ENCODE measurements at regions not wholly inside any gene's neighbourhood (a gene's known extent, or its start where the extent isn't known, plus 50 kb on each side); places are given as distances from the start of the nearest gene placed in this dataset.

DNA sequence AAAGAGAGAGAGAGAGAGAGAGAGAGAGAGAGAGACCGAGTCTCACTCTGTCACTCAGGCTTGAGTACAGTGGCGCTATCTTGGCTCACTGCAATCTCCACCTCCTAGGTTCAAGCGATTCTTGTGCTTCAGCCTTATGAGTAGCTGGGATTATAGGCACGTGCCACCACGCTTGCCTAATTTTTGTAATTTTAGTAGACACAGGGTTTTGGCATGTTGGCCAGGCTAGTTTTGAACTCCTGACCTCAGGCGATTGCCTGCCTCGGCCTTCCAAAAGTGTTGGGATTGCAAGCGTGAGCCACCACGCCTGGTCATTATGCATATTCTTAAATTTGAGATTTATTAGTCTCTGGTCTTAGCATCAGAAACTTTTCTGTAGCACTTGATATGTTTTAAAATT lies 317.9 kb upstream of the ATP2B1 start:
- DNase-seq (ENCODE audit: extremely low spot score) = no peak
- H3K4me3 ChIP-seq (ENCODE audit: low read depth, low read length) = no peak overlapping the region
- WGBS = 97% methylated on average over 9 of the region's 9 CpGs
- H3K36me3 ChIP-seq (ENCODE audit: insufficient read depth) = no peaks in the 10 kb centered on the region
- no peaks in the 10 kb centered on the region for H3K4me1 ChIP-seq (ENCODE audit: insufficient read depth)
- no peak overlapping the region for H3K27ac ChIP-seq (ENCODE audit: low read depth)

DNA sequence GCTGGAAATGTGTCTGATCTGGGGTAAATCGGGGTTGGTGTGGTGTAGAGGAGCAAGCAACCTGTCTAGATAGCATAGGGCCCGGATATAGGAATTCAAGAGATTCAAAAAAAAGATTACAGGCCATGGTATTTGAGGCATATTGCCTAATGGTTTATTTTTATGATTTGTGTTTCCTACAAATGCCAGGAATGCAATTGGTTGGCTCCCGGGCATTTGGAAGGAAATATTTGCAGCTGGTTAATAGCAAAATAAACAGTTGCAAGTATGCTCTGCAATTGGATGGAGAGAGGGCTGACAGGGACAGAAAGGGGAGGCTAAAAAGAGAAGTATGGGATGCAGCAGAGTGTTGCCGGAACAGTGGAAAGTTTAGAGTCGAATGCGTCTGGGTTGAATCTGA lies 315.6 kb upstream of the ATP2B1 start:
- Histone ChIP-seq H3K4me3 (ENCODE audit: low read depth, low read length) (no peak overlapping the region), H3K4me1 (ENCODE audit: insufficient read depth) (no peaks in the 10 kb centered on the region), H3K27ac (ENCODE audit: low read depth) (no peak overlapping the region), H3K36me3 (ENCODE audit: insufficient read depth) (no peaks in the 10 kb centered on the region)
- no peak for DNase-seq (ENCODE audit: extremely low spot score)
- 65% methylated on average over 6 of the region's 6 CpGs for WGBS

DNA sequence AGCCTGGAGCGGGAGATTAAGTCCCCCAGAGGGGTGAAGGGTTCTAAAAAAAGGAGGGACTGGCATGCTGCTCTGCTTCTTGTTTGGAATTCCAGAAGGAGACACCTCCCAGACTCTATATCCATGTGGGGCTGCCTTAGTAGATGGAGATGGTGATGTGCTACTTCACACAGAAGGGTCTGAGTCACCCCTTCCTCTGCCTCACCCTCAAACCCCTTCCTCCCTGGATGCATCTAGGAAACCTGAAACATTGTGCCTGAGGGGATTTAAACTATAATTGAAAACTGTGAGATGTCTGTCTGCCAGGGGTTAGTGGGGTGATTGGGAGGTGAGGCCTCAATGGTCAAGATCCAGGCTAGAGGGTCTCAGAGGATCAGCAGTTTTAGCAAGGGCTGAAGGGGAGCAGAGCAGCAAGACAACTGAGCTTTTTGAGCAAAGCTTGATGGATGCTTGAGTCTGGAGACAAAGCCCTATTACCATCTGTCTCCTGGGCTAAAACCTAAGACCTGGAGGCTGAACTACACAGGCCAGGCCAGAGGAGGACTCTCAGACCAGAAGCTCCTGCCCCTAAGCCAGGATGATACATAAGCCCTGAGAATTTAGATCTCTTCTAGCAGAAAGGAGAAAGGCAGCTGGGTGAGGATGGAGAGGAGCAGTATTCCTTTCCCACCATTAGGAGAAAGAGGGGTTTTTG lies 314.7 kb upstream of the ATP2B1 start:
- no peak for DNase-seq (ENCODE audit: extremely low spot score)
- 98% methylated on average over 1 of the region's 1 CpG for WGBS
- Histone ChIP-seq H3K36me3 (ENCODE audit: insufficient read depth) (no peaks in the 10 kb centered on the region), H3K4me3 (ENCODE audit: low read depth, low read length) (no peak overlapping the region), H3K27ac (ENCODE audit: low read depth) (no peak overlapping the region), H3K4me1 (ENCODE audit: insufficient read depth) (no peaks in the 10 kb centered on the region)

DNA sequence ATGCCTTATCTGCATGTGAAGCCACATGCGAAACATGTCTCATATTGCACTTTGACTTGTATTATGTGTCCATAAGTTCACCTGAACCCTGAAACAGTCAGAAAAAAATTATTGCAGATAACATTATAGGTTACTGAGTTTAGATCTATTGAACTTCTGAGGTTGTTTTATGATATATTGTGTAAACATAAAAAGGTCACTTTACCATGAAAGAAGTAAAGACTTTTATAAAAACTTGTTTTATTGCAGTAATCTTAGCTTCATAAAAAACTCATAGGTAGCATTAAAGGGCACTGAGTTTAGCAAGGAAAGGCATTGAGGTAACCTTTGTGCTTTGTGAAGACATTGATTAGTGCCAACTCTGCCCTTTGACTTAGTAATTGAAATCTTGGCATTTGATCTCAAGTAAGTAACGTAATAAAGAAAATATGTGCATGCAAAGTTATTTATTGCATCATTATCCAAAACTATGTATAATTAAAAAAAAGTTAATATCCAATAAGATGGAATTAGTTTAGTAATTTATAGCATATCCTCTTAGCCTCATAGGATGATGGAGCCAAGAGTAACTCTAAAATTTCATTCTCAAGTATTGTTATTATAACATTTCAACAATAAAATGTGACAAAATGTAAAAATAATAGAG lies 313.3 kb upstream of the ATP2B1 start:
- 86% methylated on average over 2 of the region's 2 CpGs for WGBS

DNA sequence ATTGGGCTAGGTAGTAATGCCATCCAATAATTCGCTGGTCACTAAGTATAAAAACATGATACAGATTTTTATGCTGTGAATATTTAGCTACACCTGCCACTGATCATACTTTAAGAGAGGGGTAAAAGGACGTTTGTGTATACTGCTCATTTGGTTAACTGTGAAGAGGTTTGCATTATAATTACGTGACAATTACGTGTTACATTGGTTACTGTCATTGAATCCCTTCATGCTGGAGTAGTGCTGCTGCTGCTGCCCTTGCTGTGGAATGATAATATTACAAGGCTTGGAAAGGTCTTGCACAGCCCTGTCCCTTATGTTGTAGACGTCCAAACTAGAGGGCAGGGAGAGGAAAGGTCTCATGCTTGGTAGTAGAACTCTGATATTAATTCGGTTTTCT lies 312.2 kb upstream of the ATP2B1 start:
- Histone ChIP-seq H3K27ac (ENCODE audit: low read depth) (no peak overlapping the region), H3K4me1 (ENCODE audit: insufficient read depth) (no peaks in the 10 kb centered on the region)
- 89% methylated on average over 6 of the region's 6 CpGs for WGBS

More for the DNA sequence above, 313.3 kb upstream of the ATP2B1 start:
- Histone ChIP-seq H3K36me3 (ENCODE audit: insufficient read depth) (no peaks in the 10 kb centered on the region), H3K4me3 (ENCODE audit: low read depth, low read length) (no peak overlapping the region), H3K27ac (ENCODE audit: low read depth) (no peak overlapping the region), H3K4me1 (ENCODE audit: insufficient read depth) (no peaks in the 10 kb centered on the region)
- no peak for DNase-seq (ENCODE audit: extremely low spot score)

DNA sequence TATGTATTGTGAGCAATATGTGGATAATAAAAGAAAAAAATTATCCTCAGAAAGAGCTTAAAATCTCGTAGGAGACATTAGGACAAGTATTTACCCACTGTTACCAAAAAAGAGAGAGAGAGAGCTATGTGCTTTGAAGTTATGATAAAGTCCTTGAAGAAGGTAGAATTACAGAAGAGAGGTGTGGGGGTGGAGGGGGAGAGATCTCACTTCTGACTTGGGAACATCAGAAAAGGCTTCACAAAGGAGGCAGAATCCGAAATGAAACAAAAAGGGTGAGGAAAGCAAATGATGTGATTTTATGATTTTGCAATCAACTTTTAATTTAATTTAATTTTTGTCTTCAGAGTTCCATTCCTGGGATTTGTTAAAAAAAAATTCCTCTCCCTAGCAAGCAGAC lies 311.8 kb upstream of the ATP2B1 start:
- 92% methylated on average over 2 of the region's 2 CpGs for WGBS
- Histone ChIP-seq H3K27ac (ENCODE audit: low read depth) (no peak overlapping the region), H3K36me3 (ENCODE audit: insufficient read depth) (no peaks in the 10 kb centered on the region), H3K4me1 (ENCODE audit: insufficient read depth) (no peaks in the 10 kb centered on the region), H3K4me3 (ENCODE audit: low read depth, low read length) (no peak overlapping the region)
- no peak for DNase-seq (ENCODE audit: extremely low spot score)

More for the DNA sequence above, 312.2 kb upstream of the ATP2B1 start:
- Histone ChIP-seq H3K4me3 (ENCODE audit: low read depth, low read length) (no peak overlapping the region), H3K36me3 (ENCODE audit: insufficient read depth) (no peaks in the 10 kb centered on the region)
- DNase-seq (ENCODE audit: extremely low spot score) = no peak

DNA sequence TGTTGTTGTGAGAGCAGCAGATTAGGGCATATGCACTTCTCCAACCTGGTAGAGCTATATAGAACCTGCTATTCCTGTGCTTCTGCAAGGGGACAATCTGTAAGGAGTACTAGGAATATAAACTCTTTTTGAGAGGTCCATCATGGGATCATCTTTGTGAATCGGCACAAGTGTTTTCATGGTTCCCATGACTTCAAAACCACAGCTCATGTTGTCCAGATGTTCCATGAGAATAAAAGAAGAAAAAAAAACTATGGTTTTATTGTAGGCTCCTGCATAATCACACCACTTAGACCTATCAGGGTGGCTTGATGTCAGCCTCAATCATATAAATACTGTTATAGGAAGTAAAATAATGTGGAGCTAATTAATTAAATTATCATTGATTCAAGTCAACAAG lies 311.4 kb upstream of the ATP2B1 start:
- WGBS = 69% methylated on average over 1 of the region's 1 CpG
- H3K4me3 ChIP-seq (ENCODE audit: low read depth, low read length) = no peak overlapping the region
- H3K36me3 ChIP-seq (ENCODE audit: insufficient read depth) = no peaks in the 10 kb centered on the region
- DNase-seq (ENCODE audit: extremely low spot score) = no peak
- no peak overlapping the region for H3K27ac ChIP-seq (ENCODE audit: low read depth)
- no peaks in the 10 kb centered on the region for H3K4me1 ChIP-seq (ENCODE audit: insufficient read depth)

DNA sequence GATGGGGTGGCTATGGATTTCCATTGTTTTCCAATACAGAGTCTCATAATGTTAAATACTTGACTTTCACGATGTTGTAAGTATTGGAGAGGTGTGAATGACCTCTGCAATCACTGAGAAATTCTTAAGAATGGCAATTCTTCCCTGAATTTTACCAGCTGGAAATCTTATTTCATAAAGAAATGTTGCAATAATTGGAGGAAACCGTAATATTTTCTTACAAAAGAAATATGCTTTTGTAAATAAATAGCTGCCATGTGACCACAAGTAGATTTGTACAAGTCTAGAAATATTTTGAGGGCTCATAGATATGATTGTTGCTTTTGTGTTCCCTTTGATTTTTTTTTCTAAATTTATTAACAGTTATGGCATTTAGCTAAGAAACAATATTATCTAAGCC lies 308.7 kb upstream of the ATP2B1 start:
- no peak for DNase-seq (ENCODE audit: extremely low spot score)
- Histone ChIP-seq H3K4me3 (ENCODE audit: low read depth, low read length) (no peak overlapping the region), H3K36me3 (ENCODE audit: insufficient read depth) (no peaks in the 10 kb centered on the region), H3K4me1 (ENCODE audit: insufficient read depth) (no peaks in the 10 kb centered on the region), H3K27ac (ENCODE audit: low read depth) (no peak overlapping the region)
- 88% methylated on average over 2 of the region's 2 CpGs for WGBS

DNA sequence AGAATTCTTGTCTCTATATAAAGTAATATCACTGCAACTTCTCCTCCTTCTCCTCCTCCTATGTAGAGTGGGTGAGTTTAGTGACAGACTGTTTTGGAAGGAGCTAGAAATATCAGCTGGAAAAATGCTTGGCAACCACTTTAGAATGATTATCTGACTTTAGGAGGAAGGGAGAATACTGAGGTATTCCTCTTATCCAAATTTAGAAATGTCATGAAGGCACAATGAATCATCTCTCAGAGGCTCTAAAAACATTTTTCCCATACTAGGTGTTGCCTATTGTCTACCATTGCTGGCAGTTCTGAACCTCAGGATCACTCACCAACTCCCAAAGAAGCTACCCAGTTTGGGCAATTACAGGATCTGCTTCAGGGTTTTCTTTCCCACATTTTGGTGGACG lies 306.6 kb upstream of the ATP2B1 start:
- DNase-seq (ENCODE audit: extremely low spot score) = no peak
- no peaks in the 10 kb centered on the region for H3K4me1 ChIP-seq (ENCODE audit: insufficient read depth)
- no peak overlapping the region for H3K27ac ChIP-seq (ENCODE audit: low read depth)
- WGBS = 63% methylated on average over 1 of the region's 1 CpG
- H3K36me3 ChIP-seq (ENCODE audit: insufficient read depth) = no peaks in the 10 kb centered on the region
- H3K4me3 ChIP-seq (ENCODE audit: low read depth, low read length) = no peak overlapping the region

DNA sequence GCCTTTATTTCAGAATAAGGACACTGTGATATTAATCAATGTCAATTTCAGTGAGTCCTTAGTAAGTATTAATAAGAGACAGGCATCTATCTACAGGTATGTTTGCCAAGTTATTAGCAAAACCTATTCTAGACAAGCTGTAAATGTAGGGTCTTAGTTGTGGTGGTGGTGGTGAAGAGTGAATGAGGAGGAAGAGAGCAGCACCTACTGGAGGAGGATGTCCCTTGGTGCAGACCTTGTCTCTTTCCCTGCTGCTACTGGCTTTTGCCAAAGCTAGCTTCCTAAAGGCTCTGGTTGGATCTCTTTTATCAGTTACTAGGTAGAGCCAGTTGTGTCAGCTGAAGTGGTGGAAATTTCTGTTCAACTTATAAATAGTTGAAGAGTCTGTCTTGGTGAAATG lies 304.8 kb upstream of the ATP2B1 start:
- H3K27ac ChIP-seq (ENCODE audit: low read depth) = no peak overlapping the region
- H3K36me3 ChIP-seq (ENCODE audit: insufficient read depth) = no peaks in the 10 kb centered on the region
- no peak for DNase-seq (ENCODE audit: extremely low spot score)
- no peak overlapping the region for H3K4me3 ChIP-seq (ENCODE audit: low read depth, low read length)
- H3K4me1 ChIP-seq (ENCODE audit: insufficient read depth) = no peaks in the 10 kb centered on the region

DNA sequence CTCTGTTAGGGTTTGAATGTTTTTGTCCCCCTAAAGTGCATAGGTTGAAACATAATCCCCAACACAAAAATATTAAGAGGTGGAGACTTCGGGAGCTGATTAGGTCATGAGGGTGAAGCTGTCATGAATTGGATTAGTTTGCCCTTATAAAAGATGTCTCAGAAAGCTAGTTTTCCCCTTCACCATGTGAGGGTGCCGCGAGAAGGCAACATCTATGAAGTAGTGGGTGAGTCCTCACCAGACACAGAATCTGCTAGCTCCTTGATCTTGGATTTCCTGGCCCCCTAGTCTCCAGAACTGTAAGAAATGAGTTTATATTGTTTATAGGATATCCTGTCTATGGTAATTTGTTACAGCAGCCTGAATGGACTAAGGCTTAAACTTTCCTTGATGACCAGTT lies 301.5 kb upstream of the ATP2B1 start:
- 95% methylated on average over 3 of the region's 3 CpGs for WGBS

DNA sequence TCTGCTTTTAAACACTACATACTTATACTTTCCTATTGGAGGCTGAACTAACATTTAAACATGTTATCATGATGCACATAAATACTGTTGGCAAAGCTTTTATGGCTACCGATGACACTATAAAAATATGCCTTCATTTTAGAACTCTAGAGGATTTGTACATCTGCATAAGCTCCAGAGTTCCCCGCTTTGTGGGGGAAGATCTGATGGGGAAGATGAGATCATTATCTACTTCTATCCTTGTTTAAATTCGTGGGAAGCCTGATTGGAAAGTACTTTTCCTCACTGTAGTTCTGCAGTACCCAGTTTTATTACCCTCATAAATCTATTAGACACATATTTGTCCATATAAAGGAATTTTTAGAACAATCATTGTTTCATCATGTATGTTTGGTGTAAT lies 299.6 kb upstream of the ATP2B1 start:
- H3K27ac ChIP-seq (ENCODE audit: low read depth) = no peak overlapping the region
- 27% methylated on average over 3 of the region's 3 CpGs for WGBS
- H3K4me1 ChIP-seq (ENCODE audit: insufficient read depth) = no peaks in the 10 kb centered on the region
- no peak overlapping the region for H3K4me3 ChIP-seq (ENCODE audit: low read depth, low read length)
- no peaks in the 10 kb centered on the region for H3K36me3 ChIP-seq (ENCODE audit: insufficient read depth)
- DNase-seq (ENCODE audit: extremely low spot score) = no peak

More for the DNA sequence above, 301.5 kb upstream of the ATP2B1 start:
- no peak for DNase-seq (ENCODE audit: extremely low spot score)
- Histone ChIP-seq H3K36me3 (ENCODE audit: insufficient read depth) (no peaks in the 10 kb centered on the region), H3K27ac (ENCODE audit: low read depth) (no peak overlapping the region), H3K4me3 (ENCODE audit: low read depth, low read length) (no peak overlapping the region), H3K4me1 (ENCODE audit: insufficient read depth) (no peaks in the 10 kb centered on the region)

DNA sequence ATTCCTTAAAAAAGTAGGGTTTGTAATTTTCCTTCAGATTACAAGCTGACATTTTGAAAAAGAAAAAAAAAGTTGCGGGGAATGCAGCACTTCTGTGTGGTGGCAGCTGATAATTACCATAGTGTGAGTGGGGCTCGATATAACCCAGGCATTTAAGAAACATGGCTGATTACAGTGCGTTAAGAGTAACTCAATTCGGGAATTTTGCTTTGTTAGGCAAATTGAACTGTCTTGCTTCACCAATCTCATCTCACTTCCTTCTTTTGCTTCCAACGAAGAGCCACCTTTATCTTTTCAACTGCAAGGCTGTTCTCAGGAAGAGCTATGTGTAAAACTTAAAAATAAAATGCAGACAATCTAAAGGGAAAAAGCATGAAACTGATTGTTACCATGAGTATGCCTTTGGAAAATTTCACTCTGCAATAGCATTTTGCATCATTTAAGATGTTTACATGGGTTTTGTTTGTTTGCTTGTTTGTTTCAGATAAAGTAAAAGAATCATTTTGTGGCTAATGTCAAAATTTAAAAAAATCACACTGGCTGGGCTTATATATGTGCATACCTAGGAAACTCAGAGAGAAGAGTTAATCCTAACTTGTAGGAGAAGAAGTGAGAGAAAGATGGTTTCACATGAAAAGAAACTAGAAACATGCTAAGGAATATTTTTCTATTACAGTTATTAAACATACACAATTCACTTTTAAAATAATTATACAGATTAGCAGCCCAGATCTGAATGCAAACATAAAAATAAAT lies 295.9 kb upstream of the ATP2B1 start:
- no peak for DNase-seq (ENCODE audit: extremely low spot score)
- H3K36me3 ChIP-seq (ENCODE audit: insufficient read depth) = no peaks in the 10 kb centered on the region
- H3K4me1 ChIP-seq (ENCODE audit: insufficient read depth) = no peaks in the 10 kb centered on the region
- 58% methylated on average over 5 of the region's 5 CpGs for WGBS
- no peak overlapping the region for H3K27ac ChIP-seq (ENCODE audit: low read depth)
- no peak overlapping the region for H3K4me3 ChIP-seq (ENCODE audit: low read depth, low read length)

DNA sequence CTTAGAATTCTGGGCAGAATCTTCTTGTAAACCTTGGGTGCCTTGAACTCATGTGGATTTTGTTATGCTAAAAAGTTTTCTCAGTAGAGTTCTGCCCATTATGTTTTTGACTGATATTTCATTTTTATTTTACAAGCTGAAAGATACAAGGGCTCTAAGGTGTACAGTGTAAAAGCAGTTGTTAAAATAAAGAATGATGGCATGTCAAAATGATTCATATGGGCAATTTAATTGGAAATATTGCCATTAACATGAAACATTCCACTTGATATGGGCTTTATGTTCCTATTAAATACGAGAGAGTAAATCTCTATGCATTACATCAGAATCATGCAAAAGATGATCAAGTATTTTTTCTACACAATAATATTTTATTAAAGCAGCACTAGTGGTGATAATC lies 295.1 kb upstream of the ATP2B1 start:
- Histone ChIP-seq H3K4me3 (ENCODE audit: low read depth, low read length) (no peak overlapping the region), H3K27ac (ENCODE audit: low read depth) (no peak overlapping the region), H3K36me3 (ENCODE audit: insufficient read depth) (no peaks in the 10 kb centered on the region), H3K4me1 (ENCODE audit: insufficient read depth) (no peaks in the 10 kb centered on the region)
- WGBS = 64% methylated on average over 1 of the region's 1 CpG
- DNase-seq (ENCODE audit: extremely low spot score) = no peak
